ENCODE measurements at regions not wholly inside any gene's neighbourhood (a gene's known extent, or its start where the extent isn't known, plus 50 kb on each side); places are given as distances from the start of the nearest gene placed in this dataset.
A peak's percentile ranks its signal among the peaks of the same experiment; 100 is the strongest.

DNA sequence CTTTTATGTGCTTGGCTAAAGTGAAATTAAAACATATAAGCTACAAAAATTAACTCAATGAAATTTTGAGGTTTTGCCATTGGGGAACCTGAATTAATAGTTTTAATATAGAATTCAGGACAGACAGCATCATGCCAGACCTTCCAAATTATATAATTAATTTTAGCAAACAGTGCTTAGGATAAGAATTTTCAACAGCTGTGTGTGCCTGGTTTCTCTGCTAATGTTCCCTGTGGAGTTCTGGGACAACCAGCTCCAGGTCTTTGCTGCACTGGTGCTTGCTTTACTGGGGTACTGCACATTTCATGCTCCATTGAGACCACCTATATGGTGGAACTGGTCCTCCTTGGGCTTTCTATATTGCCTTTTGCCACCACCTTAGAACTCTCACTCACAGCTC, 199.5 kb downstream of the NDFIP2 start:
- DNase-seq: no peak

DNA sequence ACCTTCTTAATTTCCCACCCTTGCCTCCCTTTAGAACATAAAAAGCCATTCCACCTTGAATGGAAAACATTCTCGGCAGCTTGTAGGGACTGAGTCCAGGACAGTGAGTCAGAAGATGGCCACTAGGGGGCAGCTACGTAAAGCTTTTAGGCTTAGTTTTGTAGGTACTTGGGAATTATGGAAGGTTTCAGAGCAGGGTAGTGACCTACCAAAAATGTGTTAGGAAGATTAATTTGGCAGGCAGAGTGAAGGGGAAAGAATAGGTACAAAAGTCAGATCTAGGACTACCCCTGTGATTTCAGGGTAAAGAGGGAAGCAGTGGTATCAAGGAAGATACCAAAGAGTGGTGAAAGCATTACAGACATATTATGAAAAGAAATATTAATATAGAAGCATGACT, 198.4 kb downstream of the NDFIP2 start:
- peak; percentile 64 for DNase-seq

DNA sequence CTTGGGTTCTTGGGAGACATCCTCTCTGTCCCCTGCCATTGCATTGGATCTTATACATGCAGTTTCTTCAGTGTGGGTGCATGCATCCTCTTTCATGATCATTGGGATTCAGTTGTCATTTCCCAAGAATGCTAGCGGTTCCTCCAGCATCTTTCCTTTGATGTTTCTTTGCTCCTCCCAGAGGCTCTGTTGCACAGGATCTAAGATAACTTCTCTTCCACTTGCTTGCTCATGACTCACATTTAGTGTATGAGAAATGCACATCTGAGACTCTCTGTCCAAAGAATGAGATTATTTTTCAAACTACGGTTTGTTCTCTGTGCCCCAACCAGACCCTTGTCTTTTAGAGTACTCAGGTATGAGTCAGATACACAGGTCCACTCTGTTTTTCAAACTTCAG, 197.1 kb downstream of the NDFIP2 start:
- no peak for DNase-seq

DNA sequence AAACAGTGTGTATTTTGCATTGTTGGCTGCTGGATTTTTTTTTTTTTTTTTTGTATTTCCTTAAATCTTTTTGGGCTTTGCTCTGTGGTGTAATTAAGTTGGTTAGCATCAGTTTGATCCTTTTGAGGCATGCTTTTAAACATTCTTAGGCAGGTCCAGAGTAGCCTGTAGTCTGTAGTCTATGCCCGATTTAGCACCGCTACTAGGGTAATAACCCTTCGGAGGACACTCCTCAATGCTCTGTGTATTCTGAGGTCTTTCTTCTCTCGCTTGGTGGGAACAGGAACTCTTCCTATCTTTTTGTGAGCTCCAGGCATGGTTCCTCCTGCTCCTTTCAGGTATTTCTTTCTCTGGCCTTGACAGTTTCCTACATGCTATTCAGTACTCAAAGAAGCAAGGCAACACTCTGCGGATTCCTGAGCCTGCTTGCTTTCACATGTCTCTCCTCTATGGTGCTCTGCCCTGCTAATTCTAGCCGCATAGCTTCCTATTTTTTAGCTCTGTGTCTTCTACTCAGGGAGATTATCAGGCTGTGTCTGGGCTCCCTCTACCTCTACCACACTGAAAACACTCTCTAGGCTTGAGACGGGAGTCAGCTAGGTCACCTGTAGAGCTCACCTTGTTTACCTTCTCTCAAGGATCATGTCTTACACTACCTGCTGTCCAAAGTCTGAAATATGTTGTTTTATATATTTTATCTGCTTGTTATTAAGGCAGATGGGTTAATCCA, 195.1 kb downstream of the NDFIP2 start:
- no peak for DNase-seq

DNA sequence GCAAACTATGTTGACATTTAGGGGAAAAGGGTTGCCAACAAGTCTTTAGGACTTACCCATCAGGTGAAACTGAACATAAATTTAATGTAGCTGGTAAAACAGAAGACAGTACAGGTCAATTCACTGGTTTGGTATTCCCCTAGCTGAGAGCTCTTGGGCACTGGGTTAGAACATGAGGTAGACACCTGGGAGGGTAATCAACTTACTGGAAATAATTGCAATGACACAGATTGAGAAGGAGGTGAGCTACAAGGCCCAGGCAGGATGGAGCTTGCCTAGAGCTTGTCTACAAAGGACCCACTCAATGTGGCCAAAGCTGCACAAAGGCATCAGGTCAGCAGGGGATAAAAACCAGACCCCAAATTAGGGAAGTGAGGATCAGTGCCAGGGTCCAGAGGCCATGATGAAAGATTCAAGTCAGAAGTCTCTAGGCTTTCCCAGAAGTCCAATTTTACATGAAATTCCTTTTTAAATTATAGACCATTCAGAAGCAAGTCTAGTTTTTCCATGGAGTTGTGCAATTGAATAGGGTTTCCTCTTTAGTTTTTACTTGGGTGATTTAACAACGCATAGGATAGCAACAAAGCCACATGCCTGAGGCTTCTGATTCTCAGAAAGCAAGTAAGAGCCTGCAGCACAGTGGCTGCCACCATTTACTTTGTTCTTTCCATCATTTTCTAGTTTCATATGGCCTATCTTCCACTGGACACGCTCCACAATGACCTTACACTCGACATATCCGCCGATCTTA, 194.0 kb downstream of the NDFIP2 start:
- DNase-seq: no peak

DNA sequence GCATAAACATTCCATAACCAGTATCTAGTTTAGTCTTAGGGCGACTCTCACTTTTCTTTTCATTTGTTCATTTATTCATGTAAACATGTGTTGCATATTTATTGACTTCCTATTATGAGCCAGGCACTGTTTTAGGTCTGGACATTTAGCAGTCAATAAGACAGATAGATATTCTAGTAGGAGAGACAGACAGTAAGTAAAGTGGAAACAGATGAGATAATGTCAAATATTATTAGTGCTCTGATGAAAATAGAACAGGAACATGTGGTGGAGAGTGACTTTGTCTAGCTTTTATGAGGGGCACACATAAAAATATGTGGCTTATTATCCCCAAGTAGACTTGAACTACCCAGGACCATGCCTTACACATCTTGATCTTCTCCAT, 193.0 kb downstream of the NDFIP2 start:
- DNase-seq: no peak

DNA sequence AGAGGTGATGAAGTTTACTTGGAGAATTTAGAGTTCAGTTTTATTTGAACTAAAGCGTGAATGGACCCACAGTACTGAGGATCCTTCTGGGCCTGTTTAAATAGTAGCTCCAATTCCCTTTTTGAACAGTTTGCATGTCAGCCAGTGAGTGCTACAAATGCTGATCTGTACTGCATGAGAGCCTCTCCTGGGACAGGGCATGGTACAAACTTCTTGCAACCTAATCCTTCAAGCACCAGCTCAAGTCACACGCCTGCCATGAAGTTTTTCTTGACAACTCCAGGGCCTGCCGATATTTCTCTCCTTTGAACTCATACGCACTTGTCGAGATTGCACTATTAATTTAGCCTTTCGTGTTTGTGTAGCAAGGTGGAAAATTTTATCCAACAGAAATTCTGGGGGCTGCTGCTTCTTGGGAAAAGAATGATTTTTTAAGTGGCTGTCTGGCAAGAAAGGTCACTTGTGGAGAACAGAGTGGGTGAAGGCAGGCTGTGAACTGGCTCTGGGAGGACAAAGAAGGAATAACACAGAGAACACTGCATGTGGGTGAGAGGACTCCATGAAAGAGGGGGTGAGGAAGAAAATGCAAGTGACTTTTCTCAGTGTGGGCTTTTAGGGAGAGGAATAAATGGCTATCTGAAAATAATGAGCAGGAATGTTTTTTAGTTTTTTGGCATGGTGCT, 192.5 kb downstream of the NDFIP2 start:
- no peak for DNase-seq

DNA sequence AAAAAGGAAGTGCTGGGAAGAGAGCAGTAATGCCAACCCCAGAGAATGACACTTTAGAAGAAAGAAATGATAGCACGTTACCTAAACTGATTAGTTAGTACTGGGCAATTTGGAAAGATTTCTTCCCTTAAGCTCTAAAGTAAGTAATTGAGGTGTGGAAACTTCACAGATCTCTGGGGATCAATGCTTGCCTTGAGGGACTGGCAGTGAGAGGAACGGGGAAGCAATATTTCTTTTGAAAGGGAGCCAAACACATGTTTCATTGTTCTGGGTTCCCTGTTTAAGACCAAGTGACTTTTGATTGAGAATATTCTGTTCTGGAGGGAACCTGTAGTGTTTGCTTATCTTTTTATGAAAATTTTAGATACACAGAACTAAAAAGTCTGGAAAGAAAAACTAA, 190.5 kb downstream of the NDFIP2 start:
- no peak for DNase-seq

DNA sequence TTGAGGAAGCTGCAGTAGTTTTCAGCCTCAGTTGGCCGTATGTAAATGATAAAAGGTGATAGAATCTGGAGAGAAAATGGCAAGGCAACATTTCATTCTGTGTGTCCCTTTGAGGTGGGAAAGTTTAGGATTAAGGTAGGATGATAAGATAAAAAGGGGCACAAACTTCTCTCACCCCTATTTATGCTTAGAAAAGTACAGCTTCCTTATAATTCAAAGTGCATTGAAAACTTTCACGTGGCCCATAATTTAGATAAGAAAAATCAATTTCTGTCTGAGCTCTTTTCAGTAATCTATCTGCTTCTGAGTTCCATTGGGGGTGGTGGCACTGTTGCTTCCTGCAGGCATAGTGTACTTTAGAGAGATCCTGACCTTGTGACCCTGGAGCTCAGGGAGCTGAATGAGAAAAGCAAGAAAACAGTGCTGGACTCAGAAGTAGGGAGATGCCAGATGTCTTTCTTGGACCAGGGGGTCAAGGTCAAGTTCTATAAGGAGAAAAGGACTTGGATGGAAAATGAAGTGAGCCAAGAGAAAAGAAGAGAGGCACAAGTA, 187.3 kb downstream of the NDFIP2 start:
- no peak for DNase-seq

DNA sequence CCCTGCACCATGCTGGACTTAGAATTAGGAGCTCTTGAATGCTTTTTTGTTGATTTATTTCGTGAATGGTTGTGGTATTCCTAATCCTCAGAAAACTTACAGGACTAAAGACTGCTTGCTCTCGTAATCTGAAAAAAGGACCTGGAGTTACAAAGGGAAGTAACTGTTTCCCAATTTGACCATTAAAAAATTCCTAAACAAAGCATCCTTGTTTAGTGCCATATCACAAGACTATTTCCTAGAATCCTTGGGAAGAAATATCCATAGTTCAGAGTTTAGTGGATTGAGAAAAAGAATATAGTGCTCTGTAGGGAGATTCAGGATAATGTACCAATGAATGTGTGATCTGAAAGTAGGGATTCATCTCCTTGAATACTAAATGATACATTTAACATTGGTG, 186.8 kb downstream of the NDFIP2 start:
- DNase-seq: no peak

DNA sequence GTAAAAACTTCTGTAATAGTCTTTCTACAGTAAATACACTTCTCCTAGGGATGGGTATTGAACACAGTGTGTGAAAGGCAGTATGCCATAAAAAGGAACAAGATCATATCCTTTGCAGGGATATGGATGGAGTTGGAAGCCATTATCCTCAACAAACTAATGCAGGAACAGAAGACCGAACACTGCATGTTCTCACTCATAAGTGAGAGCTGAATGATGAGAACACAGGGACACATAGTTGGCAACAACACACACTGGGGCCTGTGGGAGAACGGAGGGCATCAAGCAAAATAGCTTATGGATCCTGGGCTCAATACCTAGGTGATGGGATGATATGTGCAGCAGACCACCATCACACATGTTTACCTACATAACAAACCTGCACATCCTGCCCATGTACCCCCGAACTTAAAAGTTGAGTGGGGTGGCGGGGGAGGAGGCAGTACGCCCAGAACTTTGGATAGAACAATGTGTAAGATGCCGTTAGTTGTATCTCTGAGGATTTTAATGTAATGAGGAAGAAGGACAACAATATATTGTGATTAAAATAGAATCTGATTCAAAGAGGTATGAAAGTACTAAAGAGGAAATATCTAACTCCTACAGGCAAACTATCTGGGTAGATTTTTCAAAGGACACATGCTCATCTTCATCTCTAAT, 183.2 kb downstream of the NDFIP2 start:
- DNase-seq: no peak

DNA sequence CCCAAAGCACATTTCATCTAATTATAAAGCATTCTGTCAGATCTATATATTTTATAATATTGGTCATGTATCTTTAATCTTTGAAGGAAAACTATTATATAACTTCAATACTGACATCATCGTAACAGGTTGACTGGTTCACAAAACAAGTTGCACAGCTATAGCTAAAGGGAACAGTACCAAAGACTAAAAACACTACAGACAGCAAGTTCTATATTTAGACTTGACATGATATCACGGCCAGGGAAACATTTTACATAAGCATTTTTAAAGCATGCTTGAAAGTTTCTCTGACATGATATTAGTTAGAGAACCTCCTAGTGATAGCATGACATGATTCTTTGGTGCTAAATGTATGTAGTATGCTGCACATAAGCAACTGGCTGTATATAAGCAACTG, 182.5 kb downstream of the NDFIP2 start:
- no peak for DNase-seq

DNA sequence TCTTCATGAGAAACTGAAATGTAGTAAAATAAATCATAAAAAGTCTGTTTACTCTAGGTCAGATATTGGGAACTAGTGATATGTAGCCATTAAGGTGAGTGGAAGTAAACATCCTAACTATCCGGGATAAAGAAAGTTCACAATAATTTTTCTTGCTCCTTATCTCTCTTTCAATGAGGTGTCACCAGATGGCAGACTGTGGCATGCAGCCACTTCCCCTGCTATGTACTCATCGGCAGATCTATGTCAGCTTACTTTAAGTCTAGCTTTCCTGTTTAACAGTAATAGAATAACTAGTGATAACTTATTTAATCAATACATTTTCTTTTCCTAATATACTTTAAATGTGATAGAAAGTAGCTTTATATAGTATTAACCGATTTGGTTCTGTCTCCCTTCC, 181.9 kb downstream of the NDFIP2 start:
- peak; percentile 3 for DNase-seq

DNA sequence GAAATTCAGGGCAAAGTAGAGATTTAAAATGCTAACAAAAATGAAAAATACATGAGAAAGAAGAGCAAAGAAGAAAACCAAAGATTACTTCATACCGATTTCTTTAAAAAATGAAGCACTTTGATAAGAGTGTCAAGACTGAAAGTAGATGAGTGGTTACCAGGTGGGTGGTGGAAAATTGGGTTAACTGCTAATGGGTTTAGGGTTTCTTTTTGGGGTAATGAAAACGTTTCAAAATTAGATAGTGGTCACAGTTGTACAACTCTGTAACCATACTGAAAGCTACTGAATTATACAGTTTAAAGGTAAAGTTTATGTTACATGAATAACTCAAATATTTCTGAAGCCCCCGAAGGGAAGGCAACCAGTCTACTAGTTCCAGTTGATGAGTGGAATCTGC, 179.4 kb downstream of the NDFIP2 start:
- no peak for DNase-seq

DNA sequence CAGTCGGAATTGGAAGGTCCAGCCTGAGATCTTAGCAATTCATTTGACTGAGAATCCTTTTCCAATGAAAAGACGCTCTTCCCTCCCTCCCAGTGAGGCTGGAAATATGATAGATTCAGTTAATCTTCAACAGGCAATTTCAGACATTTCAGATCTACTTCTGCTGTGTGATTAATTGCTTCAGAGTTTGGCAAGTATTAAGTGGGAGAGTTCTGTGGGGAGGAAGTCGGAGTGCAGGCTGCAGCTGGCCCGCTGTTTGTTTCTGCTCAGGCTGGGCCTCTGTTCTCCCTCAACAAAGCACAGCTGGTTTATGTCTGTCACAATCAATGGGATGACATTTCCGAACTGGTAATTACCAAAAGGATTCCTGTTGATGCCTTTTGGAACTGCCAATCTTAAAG, 178.2 kb downstream of the NDFIP2 start:
- DNase-seq: no peak

DNA sequence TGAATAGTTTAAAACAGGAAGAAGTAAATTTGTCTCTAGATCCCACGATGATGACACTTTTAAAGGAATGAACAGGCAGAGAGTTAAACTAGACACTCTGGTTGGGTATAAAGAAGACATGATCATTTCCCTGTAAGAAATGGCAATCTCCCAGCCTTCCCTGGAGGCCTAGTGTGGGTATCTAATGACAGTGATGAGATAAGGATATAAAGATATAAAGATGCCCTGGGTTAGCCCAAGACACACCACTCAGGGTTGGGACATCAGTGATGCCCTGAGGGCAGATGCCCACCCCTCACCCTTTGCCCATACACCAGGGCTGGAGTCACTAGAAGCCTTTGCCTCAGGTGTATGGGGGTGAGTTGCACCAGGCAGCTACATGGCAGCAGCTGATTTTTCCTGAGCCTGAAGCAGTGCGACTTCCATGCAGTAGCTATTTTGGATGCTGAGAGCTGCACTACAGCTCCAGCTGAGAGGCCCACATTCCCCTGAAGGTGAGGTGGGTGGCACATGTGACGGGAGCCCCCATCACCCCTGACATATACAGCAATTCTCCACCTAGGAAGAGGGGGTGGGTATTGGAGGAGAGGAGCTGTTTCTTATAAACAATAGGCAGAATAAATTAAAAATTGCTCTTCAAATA, 177.5 kb downstream of the NDFIP2 start:
- DNase-seq: no peak

DNA sequence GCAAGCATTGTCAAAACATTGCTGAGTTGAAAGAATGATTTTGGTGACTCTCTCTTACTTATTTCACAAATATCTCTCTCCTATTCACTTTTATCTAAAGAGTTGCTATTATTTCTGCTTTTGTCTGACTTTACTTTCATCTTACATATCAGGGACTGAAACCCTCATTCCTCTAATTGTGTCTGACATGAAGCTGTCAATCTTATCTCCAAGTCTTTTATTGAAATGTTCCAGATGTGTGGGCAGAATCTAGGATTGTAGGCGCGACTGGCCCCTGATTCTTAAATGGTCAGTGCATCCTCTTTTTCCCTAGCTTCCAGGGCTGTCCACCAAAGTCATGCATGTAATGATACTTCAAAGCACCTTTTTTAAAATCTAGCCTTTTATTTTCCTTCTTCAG, 174.6 kb downstream of the NDFIP2 start:
- no peak for DNase-seq

DNA sequence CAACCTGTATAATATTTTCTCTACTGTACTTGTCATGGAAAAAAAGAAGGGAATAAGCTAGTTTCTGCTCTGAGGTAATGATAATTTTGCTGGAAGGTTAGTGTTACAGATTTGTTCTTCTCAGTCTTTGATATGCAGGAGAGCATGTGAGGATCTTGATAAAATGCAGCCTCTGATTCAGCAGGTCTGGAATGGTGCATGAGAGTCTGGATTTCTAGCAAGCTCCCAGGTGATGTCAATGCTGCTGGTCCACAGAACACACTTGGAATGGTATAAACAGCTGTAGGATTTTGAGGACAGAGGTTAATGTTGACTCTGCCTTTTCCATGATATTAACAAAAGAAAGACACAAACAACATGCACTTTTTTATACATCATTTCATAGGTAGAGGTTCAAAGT, 173.6 kb downstream of the NDFIP2 start:
- no peak for DNase-seq

DNA sequence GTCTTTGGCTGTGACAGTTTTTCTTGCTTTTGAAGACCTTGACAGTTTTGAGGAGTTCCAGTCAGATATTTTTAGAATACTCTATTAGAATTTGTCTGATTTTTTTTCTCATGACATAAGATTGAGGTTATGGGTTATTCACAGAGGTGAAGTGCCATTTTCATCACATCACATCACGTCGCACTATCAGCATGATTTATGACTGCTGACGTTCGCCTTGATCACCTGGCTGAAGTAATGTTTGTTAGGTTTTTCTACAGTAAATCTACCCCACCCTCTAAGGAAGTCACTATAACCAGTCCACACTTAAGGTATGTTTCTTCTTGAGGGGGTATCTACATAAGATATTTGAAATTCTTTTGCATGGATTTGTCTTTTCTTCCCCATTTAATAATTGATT, 169.7 kb downstream of the NDFIP2 start:
- no peak for DNase-seq

DNA sequence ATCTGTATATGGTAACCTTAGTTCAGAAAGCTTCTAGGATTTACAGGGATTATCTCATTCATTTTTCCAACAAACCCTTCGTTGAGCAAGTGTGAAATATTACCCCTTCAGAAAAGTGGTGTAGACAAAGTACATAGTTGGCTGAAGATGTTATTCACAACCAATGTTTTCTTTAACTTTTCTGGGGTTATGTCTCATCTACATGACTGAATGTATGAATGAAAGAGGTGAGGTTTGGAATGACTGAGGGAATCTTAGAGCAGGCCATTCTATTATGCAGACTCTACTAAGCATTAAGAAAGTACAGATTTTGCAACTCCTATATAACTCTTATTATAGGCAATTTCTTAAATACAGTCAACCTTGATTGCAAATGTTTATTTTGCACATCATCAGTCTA, 167.2 kb downstream of the NDFIP2 start:
- no peak for DNase-seq

DNA sequence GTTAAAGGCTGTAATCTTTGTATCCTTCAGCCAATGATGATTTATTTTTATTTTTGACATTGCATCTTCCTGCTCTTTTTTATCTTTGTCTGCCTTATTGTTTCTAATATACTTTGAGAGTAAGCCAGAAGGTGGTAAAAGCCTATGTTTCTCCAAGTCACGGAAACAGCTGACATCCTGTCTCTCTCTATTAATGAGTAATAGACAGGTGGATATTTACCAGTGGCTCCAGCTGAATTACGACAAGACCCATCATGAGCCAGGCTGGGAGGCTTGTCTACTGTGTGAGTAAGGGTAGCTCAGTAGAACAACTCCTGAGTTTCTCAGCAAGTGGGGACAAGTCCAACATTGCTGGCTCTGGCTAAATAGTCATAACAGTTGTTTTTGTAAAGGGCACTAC, 166.6 kb downstream of the NDFIP2 start:
- DNase-seq: no peak

DNA sequence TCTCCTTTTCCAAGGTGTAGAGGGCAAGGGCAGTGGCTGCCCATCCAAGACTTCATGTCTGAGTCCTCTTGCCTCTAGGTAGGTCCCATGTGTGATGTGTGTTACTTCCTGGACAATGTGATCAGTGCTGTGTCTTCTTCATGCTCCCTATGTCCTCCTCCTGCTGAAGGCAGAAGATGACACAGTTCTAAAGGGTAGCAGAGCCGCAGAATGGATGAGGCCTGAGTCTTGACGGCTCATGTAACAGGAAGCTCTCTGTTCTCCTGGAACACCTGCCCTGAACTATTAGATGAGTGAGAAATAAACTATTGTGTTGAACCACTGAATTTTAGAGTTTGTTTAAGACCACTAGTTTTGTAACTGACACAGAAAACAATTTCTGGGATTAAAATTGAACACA, 165.9 kb downstream of the NDFIP2 start:
- no peak for DNase-seq

DNA sequence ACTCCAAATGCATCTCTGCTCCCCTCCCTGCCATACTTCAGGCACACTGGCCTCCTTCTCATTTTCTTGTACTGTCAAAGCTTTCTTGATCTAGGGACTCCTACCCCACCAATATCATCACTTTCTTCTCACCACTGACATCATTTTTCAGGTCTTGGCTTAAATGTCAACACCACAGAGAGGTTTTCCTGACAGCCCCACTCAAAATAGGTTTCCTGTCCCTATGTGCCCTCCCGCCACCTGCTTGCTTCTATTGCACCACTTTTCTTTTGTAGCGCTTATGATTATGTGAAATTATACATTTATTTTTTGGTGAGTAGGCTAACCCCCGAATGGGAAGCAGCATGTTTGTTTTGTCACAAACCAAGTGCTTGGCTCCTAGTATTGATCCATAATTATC, 164.6 kb downstream of the NDFIP2 start:
- DNase-seq: no peak
